ENCODE measurements at regions not wholly inside any gene's neighbourhood (a gene's known extent, or its start where the extent isn't known, plus 50 kb on each side); places are given as distances from the start of the nearest gene placed in this dataset.

DNA sequence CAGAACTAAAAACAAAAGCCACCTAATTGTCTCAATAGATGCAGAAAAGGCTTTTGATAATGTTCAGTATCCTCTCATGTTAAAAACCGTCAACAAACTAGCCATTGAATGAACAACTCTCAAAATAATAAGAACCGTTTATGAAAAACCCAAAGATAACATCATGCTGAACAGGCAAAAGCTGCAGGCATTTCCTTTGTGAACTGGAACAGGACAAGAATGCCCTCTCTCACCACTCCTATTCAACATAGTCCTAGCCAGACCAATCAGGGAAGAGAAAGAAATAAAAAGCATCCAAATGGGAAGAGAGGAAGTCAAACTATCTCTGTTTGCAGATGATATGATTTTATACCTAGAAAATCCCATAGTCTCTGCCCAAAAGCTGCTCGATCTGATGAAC, 179.6 kb upstream of the EDNRB start (continued):
- TF ChIP-seq ZBTB4 (CRISPR knock-in tag; IDR thresholded peaks at IDR 0.05; ENCODE audit: borderline replicate concordance) (no peak), XRCC5 (optimal IDR thresholded peaks at IDR 0.05; ENCODE audit: low read length) (no peak), KMT2A (CRISPR knock-in tag; IDR thresholded peaks at IDR 0.05) (no peak), ZNF775 (CRISPR knock-in tag; IDR thresholded peaks at IDR 0.05; ENCODE audit: borderline replicate concordance) (no peak), ZNF569 (CRISPR knock-in tag; IDR thresholded peaks at IDR 0.05; ENCODE audit: borderline replicate concordance) (no peak), NFIC (IDR thresholded peaks at IDR 0.05; ENCODE audit: low read length) (no peak), GMEB1 (CRISPR knock-in tag; IDR thresholded peaks at IDR 0.05; ENCODE audit: borderline replicate concordance) (no peak), MAX (IDR thresholded peaks at IDR 0.05) (no peak), MED13 (CRISPR knock-in tag; IDR thresholded peaks at IDR 0.05) (no peak), ZNF605 (CRISPR knock-in tag; IDR thresholded peaks at IDR 0.05) (no peak)
- TF ChIP-seq, protein P1, sequence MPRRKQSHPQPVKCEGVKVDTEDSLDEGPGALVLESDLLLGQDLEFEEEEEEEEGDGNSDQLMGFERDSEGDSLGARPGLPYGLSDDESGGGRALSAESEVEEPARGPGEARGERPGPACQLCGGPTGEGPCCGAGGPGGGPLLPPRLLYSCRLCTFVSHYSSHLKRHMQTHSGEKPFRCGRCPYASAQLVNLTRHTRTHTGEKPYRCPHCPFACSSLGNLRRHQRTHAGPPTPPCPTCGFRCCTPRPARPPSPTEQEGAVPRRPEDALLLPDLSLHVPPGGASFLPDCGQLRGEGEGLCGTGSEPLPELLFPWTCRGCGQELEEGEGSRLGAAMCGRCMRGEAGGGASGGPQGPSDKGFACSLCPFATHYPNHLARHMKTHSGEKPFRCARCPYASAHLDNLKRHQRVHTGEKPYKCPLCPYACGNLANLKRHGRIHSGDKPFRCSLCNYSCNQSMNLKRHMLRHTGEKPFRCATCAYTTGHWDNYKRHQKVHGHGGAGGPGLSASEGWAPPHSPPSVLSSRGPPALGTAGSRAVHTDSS (CRISPR knock-in tag; conservative IDR thresholded peaks at IDR 0.05), result no peak

All from HepG2 (cell line).